Fibroblast of peridontal ligament (primary cell): ENCODE measurements at regions not wholly inside any gene's neighbourhood (a gene's known extent, or its start where the extent isn't known, plus 50 kb on each side); places are given as distances from the start of the nearest gene placed in this dataset.
A peak's percentile ranks its signal among the peaks of the same experiment; 100 is the strongest.
"Not testable (repeated sequence)": the region's sequence is repeated elsewhere in the genome, so short reads cannot be mapped to it uniquely, and the experiment has no call there.

Source experiments
- DNase-seq: peaks from one replicate; pipeline ENCODE4 v3.0.0-alpha.2; 2010; ENCODE audit errors: extremely low read depth

DNA sequence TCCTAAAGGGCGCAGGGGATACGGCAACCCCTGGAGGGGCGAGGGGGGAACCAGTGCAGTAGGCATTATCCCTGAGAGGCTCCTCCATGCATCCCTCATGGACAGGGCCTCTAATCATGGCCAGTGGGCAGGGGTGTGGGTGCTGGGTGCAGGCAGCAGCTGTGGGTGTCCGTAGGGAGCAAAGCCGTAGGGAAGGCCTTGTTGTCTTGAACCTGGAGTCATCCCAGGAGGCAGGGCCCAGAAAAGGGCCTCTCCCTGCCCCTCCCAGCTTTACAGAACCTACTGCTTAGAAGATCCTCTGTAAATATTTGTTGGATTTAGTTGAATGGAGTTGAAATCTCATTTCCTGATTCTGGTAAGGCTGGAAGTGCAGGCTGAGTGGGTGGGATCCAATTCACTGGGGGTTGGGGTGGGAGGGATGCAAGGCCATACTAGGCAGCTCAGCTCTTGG is 207.0 kb upstream of the HAAO start:
- no peak for DNase-seq

DNA sequence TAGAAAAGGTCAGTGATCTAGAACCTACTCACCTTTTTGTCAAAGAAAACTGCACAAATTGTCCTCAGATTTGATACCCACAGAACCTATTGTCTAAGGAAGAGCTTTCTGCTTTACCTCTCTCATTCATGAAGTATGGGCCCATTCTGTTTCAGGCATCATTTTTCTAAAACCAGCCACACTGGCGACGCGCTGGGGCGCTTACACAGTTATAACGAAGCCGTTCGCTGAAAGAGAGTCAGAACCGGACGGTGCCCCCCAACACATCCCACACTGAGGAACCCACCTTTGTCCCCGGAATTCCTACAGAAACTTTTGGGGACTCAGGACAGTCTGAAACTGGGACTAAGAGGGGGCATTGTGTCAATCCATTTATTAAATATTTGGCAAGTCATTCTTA is 206.3 kb upstream of the HAAO start:
- no peak for DNase-seq

DNA sequence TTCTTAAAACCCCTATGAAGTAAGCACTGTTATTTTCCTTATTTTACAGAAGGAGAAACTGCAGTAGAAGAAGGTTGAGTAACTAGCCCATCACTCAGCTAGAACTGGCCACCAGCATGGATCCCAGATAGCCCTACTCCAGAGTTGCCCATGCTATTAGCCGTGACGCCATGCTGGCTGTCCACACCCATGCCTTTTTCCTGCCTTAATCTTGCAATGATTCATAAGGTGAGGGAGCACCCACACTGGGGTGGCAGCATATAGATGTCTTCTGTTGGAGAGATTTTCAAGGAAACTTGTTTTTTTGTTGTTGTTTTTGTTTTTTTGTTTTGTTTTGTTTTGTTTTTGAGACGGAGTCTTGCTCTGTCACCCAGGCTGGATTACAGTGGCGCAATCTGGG is 204.1 kb upstream of the HAAO start:
- no peak for DNase-seq

- DNase-seq = no peak
These were observed 203.5 kb upstream of the HAAO start for GRCh38 chr2:42995752-42996422.

- DNase-seq = not testable (repeated sequence)
These were observed 197.1 kb upstream of the HAAO start for GRCh38 chr2:42989283-42990081.

GRCh38 chr2:42988055-42988454 is 195.7 kb upstream of the HAAO start:
- DNase-seq = not testable (repeated sequence)

GRCh38 chr2:42987112-42987922 is 194.9 kb upstream of the HAAO start:
- DNase-seq = peak; percentile 84

DNA sequence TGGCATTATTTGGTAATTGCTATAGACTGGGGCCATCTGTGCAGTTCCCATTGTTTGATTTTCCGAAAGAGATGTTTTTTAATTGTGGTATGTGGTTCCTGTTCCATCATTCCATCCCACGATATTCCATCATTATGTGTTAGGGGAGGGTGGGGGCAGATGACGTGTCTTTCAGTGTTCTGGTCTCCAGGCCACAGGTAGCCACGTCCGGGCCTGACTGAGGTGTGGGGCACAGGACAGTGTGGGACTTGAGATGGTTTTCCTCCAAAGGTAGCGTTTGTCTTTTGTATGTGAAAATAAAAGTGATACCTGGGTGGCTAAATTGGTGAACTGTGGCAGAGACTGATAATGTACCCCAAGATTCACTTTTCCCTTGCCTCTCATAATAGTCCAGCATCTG is 192.2 kb upstream of the HAAO start:
- no peak for DNase-seq

DNA sequence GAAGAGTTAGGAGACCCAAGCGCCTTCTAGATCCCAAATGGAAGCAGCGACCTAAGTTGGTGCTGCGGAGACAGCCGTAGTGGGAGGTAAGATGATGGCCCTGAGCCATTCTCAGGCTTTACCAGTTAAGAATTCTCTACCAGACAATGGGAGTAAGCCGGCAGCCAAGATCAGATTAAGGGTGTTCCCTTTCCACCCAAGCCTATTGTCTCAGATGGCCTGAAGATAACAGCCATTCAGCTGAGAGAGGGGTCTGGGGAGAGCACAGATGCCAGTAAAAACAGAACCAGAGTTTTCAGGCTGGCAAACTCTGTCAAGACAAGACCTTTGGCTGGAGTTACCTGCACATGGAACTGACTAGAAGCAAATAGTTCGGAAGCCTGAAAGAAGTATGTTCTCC is 191.7 kb upstream of the HAAO start:
- no peak for DNase-seq

DNA sequence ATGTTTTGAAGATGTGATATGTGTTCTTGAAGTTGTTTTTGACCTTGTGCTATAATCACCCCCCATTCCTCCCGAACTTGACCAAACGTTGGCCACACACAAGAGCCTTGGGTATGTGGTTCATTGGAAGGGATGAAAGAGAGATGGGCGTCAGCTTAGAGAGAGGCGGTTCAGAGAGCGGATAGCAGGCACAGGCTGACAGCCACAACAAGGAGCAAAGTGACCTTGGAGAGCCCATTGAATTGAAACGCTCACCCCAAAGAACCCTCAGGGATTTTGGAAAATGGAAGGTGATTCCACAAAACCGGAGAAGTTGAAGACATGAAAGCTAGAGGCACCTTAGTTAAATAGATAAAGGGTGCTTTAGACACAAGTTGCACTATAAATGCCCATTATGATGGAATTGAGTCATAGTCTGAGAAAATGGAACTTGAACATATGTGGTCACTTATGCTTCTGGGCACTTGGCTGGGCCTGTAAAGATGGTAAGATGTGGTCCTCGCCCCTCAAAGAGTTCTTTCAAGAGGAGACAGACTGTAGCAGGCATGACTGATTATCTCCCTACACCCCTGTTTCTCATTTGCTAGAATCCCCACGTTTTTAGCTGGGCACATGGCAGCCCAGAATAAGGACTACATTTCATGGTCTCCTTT is 188.5 kb upstream of the HAAO start:
- no peak for DNase-seq

DNA sequence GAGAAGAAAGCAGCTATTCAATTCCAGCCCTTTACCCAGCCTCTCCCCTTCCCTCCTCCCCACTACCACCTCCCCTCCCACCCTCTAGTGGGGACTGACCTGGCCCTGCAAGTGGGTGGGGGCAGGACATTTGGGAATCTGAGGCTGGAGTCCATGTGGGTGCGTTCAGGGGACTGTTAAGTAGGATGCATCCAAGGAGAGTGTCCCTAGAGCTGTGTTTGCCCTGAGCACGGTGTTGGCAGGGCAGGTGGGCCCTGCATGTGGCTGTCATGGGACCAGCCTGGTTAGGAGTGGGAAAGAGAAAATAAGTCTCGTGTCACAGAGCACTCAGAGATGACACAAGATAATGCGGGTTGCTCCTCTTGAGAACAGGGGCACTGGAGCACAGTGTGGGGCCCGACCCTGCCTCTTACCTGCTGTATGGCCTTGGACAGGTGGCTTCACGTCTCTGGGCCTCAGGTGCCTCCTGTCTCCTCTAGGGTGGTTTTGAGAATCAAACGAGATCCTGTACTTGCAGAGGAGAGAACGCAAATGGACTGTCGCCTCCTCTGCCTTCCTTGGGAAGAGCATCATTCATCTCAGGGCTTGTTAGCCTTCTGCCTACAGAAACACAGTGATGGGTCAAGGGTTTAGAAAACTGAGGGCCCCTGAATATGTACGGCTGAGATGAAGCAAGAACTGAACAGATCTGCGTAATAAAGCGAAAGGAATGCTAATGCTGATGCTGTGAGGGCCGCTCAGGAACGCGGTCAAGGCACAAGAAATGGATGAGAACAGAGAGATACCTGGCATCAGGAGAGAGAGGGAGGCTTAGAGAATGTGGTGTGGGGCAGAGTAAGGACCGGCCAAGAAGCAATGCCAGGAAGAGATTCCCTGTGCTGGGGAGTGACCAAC is 187.7 kb upstream of the HAAO start:
- DNase-seq = no peak

GRCh38 chr2:42979416-42979869 is 187.1 kb upstream of the HAAO start:
- no peak for DNase-seq

DNA sequence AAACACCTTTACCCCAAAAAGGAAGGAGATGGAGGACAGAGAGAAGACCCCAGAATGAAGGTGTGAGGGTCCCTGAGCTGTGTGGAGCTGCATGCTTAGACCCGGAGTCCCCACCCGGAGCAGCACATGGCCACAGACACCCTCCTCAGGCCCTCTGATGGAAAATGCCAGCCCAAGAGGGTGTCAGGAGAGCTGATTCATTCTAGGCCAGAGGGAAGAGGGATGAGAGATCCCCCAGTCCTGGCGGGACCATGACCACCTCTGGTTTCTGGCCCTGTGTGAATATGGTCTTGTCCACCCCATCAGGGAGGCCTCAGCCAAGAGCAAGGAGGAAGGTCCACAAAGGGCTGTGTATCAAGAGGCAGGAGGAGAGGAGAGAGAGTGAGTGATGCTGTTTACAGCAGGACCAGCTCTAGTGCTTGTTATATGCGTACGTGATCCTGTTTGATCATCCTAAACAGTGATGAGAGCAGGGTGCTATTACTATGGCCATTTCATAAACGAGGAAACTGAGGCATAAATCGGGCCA is 186.6 kb upstream of the HAAO start:
- DNase-seq = no peak

DNA sequence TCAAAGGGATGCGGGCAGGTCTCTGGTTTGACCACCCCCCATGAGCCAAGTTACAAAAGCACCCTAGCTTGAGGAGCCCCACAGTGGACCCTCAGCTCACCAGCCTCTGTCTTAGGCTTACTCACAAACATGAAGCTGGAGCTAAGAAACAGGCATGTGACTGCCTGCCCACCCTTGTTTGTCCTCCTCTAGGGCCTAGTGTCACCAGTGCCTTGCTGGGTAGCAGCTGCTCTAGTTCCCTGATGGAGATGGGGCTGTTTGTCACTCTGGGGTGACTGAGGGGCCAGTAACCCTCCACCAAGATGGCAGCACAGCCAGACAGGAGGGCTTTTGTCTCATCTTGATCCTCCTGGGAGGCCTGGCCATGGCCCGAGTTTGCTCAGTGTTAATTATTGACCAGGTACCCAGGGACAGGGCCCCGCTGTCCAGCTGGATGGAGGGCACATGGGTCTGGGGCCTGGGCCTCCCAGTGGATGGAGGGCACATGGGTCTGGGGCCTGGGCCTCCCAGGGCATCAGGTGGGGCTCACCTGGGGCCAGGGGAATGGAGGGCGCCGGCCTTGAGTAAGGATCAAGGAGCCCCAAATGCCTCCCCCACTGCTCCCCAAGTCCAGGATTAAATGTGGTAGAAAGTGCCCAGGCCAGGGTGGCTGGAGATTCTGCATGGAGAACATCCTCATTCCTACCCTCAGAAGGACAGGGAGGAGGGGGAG is 185.9 kb upstream of the HAAO start:
- DNase-seq = no peak

GRCh38 chr2:42977270-42978174 is 185.1 kb upstream of the HAAO start:
- DNase-seq = no peak

DNA sequence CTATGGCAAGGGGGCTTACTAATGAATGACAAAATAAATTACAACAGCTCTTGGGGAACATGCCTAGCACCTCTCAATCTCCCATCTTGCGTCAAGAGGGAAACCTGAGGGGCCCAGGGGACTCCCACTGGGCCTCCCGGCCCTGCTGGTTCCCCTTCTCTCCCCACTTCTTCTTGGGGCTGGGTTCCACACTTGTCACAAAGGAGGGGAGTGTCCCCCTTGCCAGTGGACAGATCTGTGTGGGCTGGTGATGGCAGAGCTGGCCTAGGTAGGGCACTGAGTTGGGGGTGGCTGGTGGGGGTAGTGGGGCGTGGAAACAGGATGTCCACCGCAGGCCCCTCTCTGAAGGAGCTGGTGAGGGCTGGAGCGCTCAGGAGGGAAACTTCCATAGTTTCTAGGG is 184.0 kb upstream of the HAAO start:
- no peak for DNase-seq

- peak; percentile 66 for DNase-seq
These were observed 182.6 kb upstream of the HAAO start for GRCh38 chr2:42974721-42975717.
